SK-N-SH (cell line): ENCODE measurements at regions not wholly inside any gene's neighbourhood (a gene's known extent, or its start where the extent isn't known, plus 50 kb on each side); places are given as distances from the start of the nearest gene placed in this dataset.

Experiments
- CTCF ChIA-PET: fragments of 300-600, 350-600 bp; formaldehyde crosslinking; extraction: SDS; loops from one replicate; lab custom pipeline; 2021; lab: Yijun Ruan, JAX
- POLR2A ChIA-PET: fragments of 350-600 bp; sonication (Branson Sonifier 250); formaldehyde crosslinking; extraction: SDS; loops from one replicate; lab custom pipeline; 2020; ENCODE audit warnings: antibody characterized with exemption, inconsistent platforms; lab: Yijun Ruan, JAX
- DNase-seq: peaks from one replicate; pipeline ENCODE4 v3.0.0; 2012
- H2AFZ ChIP-seq: fragments of 200-600 bp; sonication (generic); 2 replicates; pipeline ENCODE4 v1.8.1; 2016; ENCODE audit warnings: antibody characterized with exemption, mild to moderate bottlenecking, low read depth
- H3F3A ChIP-seq: fragments of 200-600 bp; sonication (generic); replicated peaks from 2 replicates; pipeline ENCODE3; 2016; ENCODE audit warnings: antibody characterized with exemption, mild to moderate bottlenecking; ENCODE audit not compliant: insufficient read depth
- H3K27ac ChIP-seq, 2 experiments: fragments of 200-500 bp in 1 of 2; fragments of 200-600 bp in 1 of 2; sonication (Bioruptor generic) in 1 of 2; sonication (generic), shearing (Covaris generic) in 1 of 2; 2 replicates each; pipeline versions ENCODE4 v1.5.1 to v1.6.1; 2014 to 2016; ENCODE audit warnings: low read depth in 2 of 2, inconsistent platforms in 1 of 2, low read length in 1 of 2, mild to moderate bottlenecking in 1 of 2, mixed read lengths in 1 of 2
- H3K27me3 ChIP-seq: fragments of 200-600 bp; sonication (generic), shearing (Covaris generic); 2 replicates; pipeline ENCODE4 v1.6.1; 2016; ENCODE audit warnings: mixed run types; ENCODE audit not compliant: insufficient read depth
- H3K36me3 ChIP-seq, 2 experiments: fragments of 200-500 bp in 1 of 2; fragments of 200-600 bp in 1 of 2; sonication (Bioruptor generic) in 1 of 2; sonication (generic) in 1 of 2; replicated peaks in 1 of 2; 2 replicates each; pipeline versions ENCODE3 to v1.5.1; 2014 to 2016; ENCODE audit warnings: low read length in 1 of 2, mild to moderate bottlenecking in 1 of 2; ENCODE audit not compliant: insufficient read depth in 2 of 2, control insufficient read depth in 1 of 2
- H3K4me1 ChIP-seq, 2 experiments: fragments of 200-500 bp in 1 of 2; fragments of 200-600 bp in 1 of 2; sonication (Bioruptor generic) in 1 of 2; sonication (generic), shearing (Covaris generic) in 1 of 2; 2 replicates each; pipeline versions ENCODE4 v1.5.1 to v1.6.1; 2014 to 2016; ENCODE audit warnings: low read depth in 1 of 2, low read length in 1 of 2, mixed run types in 1 of 2; ENCODE audit not compliant: insufficient read depth in 2 of 2, control insufficient read depth in 1 of 2
- H3K4me2 ChIP-seq: fragments of 200-600 bp; sonication (generic), shearing (Covaris generic); 2 replicates; pipeline ENCODE4 v1.6.1; 2017; ENCODE audit warnings: mixed run types
- H3K4me3 ChIP-seq, 2 experiments: fragments of 200-500 bp in 1 of 2; fragments of 200-600 bp in 1 of 2; sonication (Bioruptor generic) in 1 of 2; sonication (generic), shearing (Covaris generic) in 1 of 2; 2 replicates each; pipeline versions ENCODE4 v1.5.1 to v1.8.1; 2014 to 2016; ENCODE audit warnings: low read depth in 2 of 2, inconsistent platforms in 1 of 2, low read length in 1 of 2, mild to moderate bottlenecking in 1 of 2, mixed read lengths in 1 of 2, moderate library complexity in 1 of 2
- H3K79me2 ChIP-seq: fragments of 200-600 bp; sonication (generic); 2 replicates; pipeline ENCODE4 v1.8.1; 2017; ENCODE audit warnings: mild to moderate bottlenecking; ENCODE audit not compliant: insufficient read depth
- H3K9ac ChIP-seq: fragments of 200-600 bp; sonication (generic); 2 replicates; pipeline ENCODE4 v1.6.1; 2017; ENCODE audit warnings: mixed run types
- H3K9me2 ChIP-seq: fragments of 200-600 bp; sonication (generic); 2 replicates; pipeline ENCODE4 v1.6.1; 2017; ENCODE audit warnings: mixed run types
- H3K9me3 ChIP-seq: fragments of 200-600 bp; sonication (generic); 2 replicates; pipeline ENCODE4 v1.6.1; 2017; ENCODE audit warnings: mixed run types, mild to moderate bottlenecking, moderate library complexity
- H4K20me1 ChIP-seq: fragments of 200-600 bp; sonication (generic); 2 replicates; pipeline ENCODE4 v1.6.1; 2017; ENCODE audit warnings: mild to moderate bottlenecking, mixed run types; ENCODE audit not compliant: insufficient read depth
- CHD2 ChIP-seq: fragments of 150-350 bp; IDR thresholded peaks from 2 replicates; pipeline ENCODE4 v1.6.1; 2018; ENCODE audit warnings: low read length; ENCODE audit not compliant: partially characterized antibody
- ELF1 ChIP-seq: IDR thresholded peaks from 2 replicates; pipeline ENCODE4 v1.4.0; 2012
- FOSL2 ChIP-seq: IDR thresholded peaks from 2 replicates; pipeline ENCODE4 v1.4.0; 2012; ENCODE audit warnings: low read depth, mild to moderate bottlenecking, moderate library complexity, borderline replicate concordance
- FOXJ3 ChIP-seq: sonication (generic); formaldehyde crosslinking; IDR thresholded peaks from 2 replicates; pipeline ENCODE4 v1.5.1; 2020; ENCODE audit warnings: mild to moderate bottlenecking, missing genetic modification reagents
- FOXM1 ChIP-seq: IDR thresholded peaks from 2 replicates; pipeline ENCODE4 v1.4.0; 2012; ENCODE audit warnings: low read depth, mild to moderate bottlenecking
- GATA2 ChIP-seq: sonication (generic); formaldehyde crosslinking; IDR thresholded peaks from 2 replicates; pipeline ENCODE4 v1.5.0; 2020; ENCODE audit warnings: mild to moderate bottlenecking, missing genetic modification reagents
- JUND ChIP-seq: IDR thresholded peaks from 2 replicates; pipeline ENCODE4 v1.4.0; 2012
- MEF2A ChIP-seq: IDR thresholded peaks from 2 replicates; pipeline ENCODE4 v1.4.0; 2012; ENCODE audit warnings: low read depth, borderline replicate concordance
- NFIC ChIP-seq: IDR thresholded peaks from 2 replicates; pipeline ENCODE4 v1.4.0; 2012; ENCODE audit warnings: borderline replicate concordance
- NRF1 ChIP-seq: IDR thresholded peaks from 2 replicates; pipeline ENCODE4 v1.6.1; 2012; ENCODE audit warnings: low read depth, mild to moderate bottlenecking, low read length
- RAD21 ChIP-seq: IDR thresholded peaks from 2 replicates; pipeline ENCODE4 v1.6.1; 2012; ENCODE audit warnings: mild to moderate bottlenecking, low read length
- RFX5 ChIP-seq: IDR thresholded peaks from 2 replicates; pipeline ENCODE4 v1.6.1; 2012; ENCODE audit warnings: mild to moderate bottlenecking, improper control_type of control experiment, low read length
- RXRA ChIP-seq: IDR thresholded peaks from 2 replicates; pipeline ENCODE4 v1.4.0; 2012; ENCODE audit warnings: low read depth, mild to moderate bottlenecking, borderline replicate concordance
- SMC3 ChIP-seq: IDR thresholded peaks from 2 replicates; pipeline ENCODE4 v1.6.1; 2012; ENCODE audit warnings: low read depth, low read length, improper control_type of control experiment
- TAF1 ChIP-seq: IDR thresholded peaks from 2 replicates; pipeline ENCODE4 v1.6.1; 2012; ENCODE audit warnings: low read depth, mild to moderate bottlenecking, low read length, moderate library complexity, borderline replicate concordance
- TEAD4 ChIP-seq: IDR thresholded peaks from 2 replicates; pipeline ENCODE4 v1.4.0; 2012; ENCODE audit warnings: mild to moderate bottlenecking, borderline replicate concordance; ENCODE audit not compliant: insufficient read depth
- WGBS: methylation state at CpG from one replicate; pipeline ENCODE4 v1.1.6; 2017; ENCODE audit warnings: low lambda C conversion rate; 5-methylcytosine and 5-hydroxymethylcytosine counted together
- TF ChIP-seq, protein P1 (sequence below): IDR thresholded peaks from 2 replicates; pipeline ENCODE4 v1.4.0; 2012; ENCODE audit warnings: low read depth, borderline replicate concordance
- TF ChIP-seq, protein P2 (sequence below): IDR thresholded peaks from 2 replicates; pipeline ENCODE4 v1.6.1; 2012; ENCODE audit warnings: mild to moderate bottlenecking, low read depth, low read length, moderate library complexity
- TF ChIP-seq, protein P3 (sequence below): IDR thresholded peaks from 2 replicates; pipeline ENCODE4 v1.4.0; 2012; ENCODE audit warnings: low read depth

DNA sequence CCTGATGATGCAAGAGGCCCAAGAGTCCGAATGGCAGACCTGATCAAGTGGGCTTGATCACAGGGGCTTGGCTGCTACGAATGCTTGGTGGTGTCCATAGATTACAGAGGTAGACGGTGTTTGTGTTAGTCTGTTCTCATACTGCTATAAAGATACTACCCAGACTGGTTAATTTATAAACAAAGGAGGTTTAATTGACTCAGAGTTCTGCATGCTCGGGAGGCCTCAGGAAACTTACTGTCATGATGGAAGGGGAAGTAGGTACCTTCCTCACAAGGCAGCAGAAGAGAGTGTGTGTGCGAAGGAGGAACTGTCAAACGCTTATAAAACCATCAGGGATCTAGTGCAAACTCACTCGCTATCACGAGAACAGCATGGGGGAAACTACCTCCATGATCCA, 268.9 kb upstream of the KLF6 start:
- WGBS: 96% methylated on average over 8 of the region's 8 CpGs
- Histone ChIP-seq H3K9ac (no peak overlapping the region), H3K9me3 (peaks cover 4% of the 10 kb centered on the region; the same call in 1 of the 2 replicates), H3K4me1 (no peaks in the 10 kb centered on the region; a peak in 1 of 4 replicates), H3K4me3 (no peak overlapping the region), H3K27me3 (no peaks in the 10 kb centered on the region), H3K9me2 (no peaks in the 10 kb centered on the region), H4K20me1 (no peaks in the 10 kb centered on the region), H3K79me2 (no peaks in the 10 kb centered on the region), H2AFZ (no peak overlapping the region), H3F3A (no peaks in the 10 kb centered on the region), H3K36me3 (no peaks in the 10 kb centered on the region), H3K27ac (no peak overlapping the region), H3K4me2 (no peak overlapping the region)
- no peak for DNase-seq
- ChIA-PET CTCF (no interaction called here), POLR2A (no interaction called here)
- TF ChIP-seq MEF2A (no peak), TEAD4 (no peak), GATA2 (no peak), FOSL2 (no peak), RXRA (no peak), ELF1 (no peak), NFIC (no peak), RAD21 (no peak), JUND (no peak), TAF1 (no peak), SMC3 (no peak), NRF1 (no peak), CHD2 (no peak), RFX5 (no peak), FOXJ3 (no peak), FOXM1 (no peak)
- TF ChIP-seq, protein P1, sequence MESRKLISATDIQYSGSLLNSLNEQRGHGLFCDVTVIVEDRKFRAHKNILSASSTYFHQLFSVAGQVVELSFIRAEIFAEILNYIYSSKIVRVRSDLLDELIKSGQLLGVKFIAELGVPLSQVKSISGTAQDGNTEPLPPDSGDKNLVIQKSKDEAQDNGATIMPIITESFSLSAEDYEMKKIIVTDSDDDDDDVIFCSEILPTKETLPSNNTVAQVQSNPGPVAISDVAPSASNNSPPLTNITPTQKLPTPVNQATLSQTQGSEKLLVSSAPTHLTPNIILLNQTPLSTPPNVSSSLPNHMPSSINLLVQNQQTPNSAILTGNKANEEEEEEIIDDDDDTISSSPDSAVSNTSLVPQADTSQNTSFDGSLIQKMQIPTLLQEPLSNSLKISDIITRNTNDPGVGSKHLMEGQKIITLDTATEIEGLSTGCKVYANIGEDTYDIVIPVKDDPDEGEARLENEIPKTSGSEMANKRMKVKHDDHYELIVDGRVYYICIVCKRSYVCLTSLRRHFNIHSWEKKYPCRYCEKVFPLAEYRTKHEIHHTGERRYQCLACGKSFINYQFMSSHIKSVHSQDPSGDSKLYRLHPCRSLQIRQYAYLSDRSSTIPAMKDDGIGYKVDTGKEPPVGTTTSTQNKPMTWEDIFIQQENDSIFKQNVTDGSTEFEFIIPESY: no peak
- TF ChIP-seq, protein P2, sequence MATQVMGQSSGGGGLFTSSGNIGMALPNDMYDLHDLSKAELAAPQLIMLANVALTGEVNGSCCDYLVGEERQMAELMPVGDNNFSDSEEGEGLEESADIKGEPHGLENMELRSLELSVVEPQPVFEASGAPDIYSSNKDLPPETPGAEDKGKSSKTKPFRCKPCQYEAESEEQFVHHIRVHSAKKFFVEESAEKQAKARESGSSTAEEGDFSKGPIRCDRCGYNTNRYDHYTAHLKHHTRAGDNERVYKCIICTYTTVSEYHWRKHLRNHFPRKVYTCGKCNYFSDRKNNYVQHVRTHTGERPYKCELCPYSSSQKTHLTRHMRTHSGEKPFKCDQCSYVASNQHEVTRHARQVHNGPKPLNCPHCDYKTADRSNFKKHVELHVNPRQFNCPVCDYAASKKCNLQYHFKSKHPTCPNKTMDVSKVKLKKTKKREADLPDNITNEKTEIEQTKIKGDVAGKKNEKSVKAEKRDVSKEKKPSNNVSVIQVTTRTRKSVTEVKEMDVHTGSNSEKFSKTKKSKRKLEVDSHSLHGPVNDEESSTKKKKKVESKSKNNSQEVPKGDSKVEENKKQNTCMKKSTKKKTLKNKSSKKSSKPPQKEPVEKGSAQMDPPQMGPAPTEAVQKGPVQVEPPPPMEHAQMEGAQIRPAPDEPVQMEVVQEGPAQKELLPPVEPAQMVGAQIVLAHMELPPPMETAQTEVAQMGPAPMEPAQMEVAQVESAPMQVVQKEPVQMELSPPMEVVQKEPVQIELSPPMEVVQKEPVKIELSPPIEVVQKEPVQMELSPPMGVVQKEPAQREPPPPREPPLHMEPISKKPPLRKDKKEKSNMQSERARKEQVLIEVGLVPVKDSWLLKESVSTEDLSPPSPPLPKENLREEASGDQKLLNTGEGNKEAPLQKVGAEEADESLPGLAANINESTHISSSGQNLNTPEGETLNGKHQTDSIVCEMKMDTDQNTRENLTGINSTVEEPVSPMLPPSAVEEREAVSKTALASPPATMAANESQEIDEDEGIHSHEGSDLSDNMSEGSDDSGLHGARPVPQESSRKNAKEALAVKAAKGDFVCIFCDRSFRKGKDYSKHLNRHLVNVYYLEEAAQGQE: no peak
- TF ChIP-seq, protein P3, sequence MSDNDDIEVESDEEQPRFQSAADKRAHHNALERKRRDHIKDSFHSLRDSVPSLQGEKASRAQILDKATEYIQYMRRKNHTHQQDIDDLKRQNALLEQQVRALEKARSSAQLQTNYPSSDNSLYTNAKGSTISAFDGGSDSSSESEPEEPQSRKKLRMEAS: no peak
